GM23338 (cell line): ENCODE measurements at regions not wholly inside any gene's neighbourhood (a gene's known extent, or its start where the extent isn't known, plus 50 kb on each side); places are given as distances from the start of the nearest gene placed in this dataset.

Source experiments
- ATAC-seq: fragments of 200-7000 bp; cut with Tn5 transposase; 3 replicates; pipeline ENCODE4 v1.9.1; 2020
- DNase-seq: peaks from one replicate; pipeline ENCODE4 v3.0.0-alpha.2; 2015; ENCODE audit warnings: low spot score
- H2AFZ ChIP-seq: fragments of 200-600 bp; sonication (generic); 2 replicates; pipeline ENCODE4 v1.8.0; 2016; ENCODE audit warnings: antibody characterized with exemption, mild to moderate bottlenecking, moderate library complexity
- H3F3A ChIP-seq: fragments of 200-600 bp; sonication (generic); replicated peaks from 2 replicates; pipeline ENCODE4 v1.8.0; 2017; ENCODE audit warnings: antibody characterized with exemption, mixed run types, low read depth
- H3K27ac ChIP-seq: fragments of 200-600 bp; sonication (generic); 2 replicates; pipeline ENCODE4 v1.6.1; 2016; ENCODE audit warnings: low read depth
- H3K27me3 ChIP-seq: fragments of 200-600 bp; sonication (generic); 2 replicates; pipeline ENCODE4 v1.8.0; 2016; ENCODE audit warnings: mild to moderate bottlenecking, mixed run types, moderate library complexity; ENCODE audit not compliant: insufficient read depth
- H3K36me3 ChIP-seq: fragments of 200-600 bp; sonication (generic); 2 replicates; pipeline ENCODE4 v1.8.0; 2016; ENCODE audit warnings: mild to moderate bottlenecking; ENCODE audit not compliant: insufficient read depth
- H3K4me1 ChIP-seq: fragments of 200-600 bp; sonication (generic); 2 replicates; pipeline ENCODE4 v1.8.0; 2016; ENCODE audit warnings: mild to moderate bottlenecking, moderate library complexity; ENCODE audit not compliant: insufficient read depth
- H3K4me2 ChIP-seq: fragments of 200-600 bp; sonication (generic); 2 replicates; pipeline ENCODE4 v1.7.1; 2017; ENCODE audit warnings: mixed run types
- H3K4me3 ChIP-seq: fragments of 200-600 bp; sonication (generic); 2 replicates; pipeline ENCODE4 v1.6.1; 2016; ENCODE audit warnings: mixed run types
- H3K79me2 ChIP-seq: fragments of 200-600 bp; sonication (generic); replicated peaks from 2 replicates; pipeline ENCODE4 v1.8.0; 2017; ENCODE audit warnings: mild to moderate bottlenecking; ENCODE audit not compliant: insufficient read depth
- H3K9me2 ChIP-seq: fragments of 200-600 bp; sonication (generic); 2 replicates; pipeline ENCODE4 v1.8.0; 2017; ENCODE audit not compliant: insufficient read depth
- H4K20me1 ChIP-seq: fragments of 200-600 bp; sonication (generic); replicated peaks from 2 replicates; pipeline ENCODE4 v1.8.0; 2017; ENCODE audit warnings: mild to moderate bottlenecking; ENCODE audit not compliant: insufficient read depth
- H3K27ac Mint-ChIP-seq: 2 replicates; pipeline ENCODE4 v1.8.0; 2020; ENCODE audit warnings: inconsistent platforms, mild to moderate bottlenecking, moderate library complexity, mixed read lengths
- H3K27me3 Mint-ChIP-seq: 3 replicates; pipeline ENCODE4 v1.8.0; 2022; ENCODE audit warnings: low read depth, mild to moderate bottlenecking, moderate library complexity, mixed read lengths, inconsistent platforms; ENCODE audit not compliant: insufficient read depth, poor library complexity
- H3K36me3 Mint-ChIP-seq: 3 replicates; pipeline ENCODE4 v1.8.0; 2021; ENCODE audit warnings: low read depth, mild to moderate bottlenecking, inconsistent platforms, moderate library complexity, mixed read lengths
- H3K4me1 Mint-ChIP-seq: 3 replicates; pipeline ENCODE4 v1.8.0; 2020; ENCODE audit warnings: mild to moderate bottlenecking, inconsistent platforms, mixed read lengths
- H3K4me3 Mint-ChIP-seq: 3 replicates; pipeline ENCODE4 v1.8.0; 2021; ENCODE audit warnings: moderate library complexity, mild to moderate bottlenecking, inconsistent platforms, mixed read lengths
- H3K9me3 Mint-ChIP-seq: 3 replicates; pipeline ENCODE4 v1.8.0; 2020; ENCODE audit warnings: moderate library complexity, mild to moderate bottlenecking, inconsistent platforms, mixed read lengths
- CREB1 ChIP-seq: fragments of 250-450 bp; sonication (Bioruptor Pico); IDR thresholded peaks from 2 replicates; pipeline ENCODE4 v1.5.0; 2020; ENCODE audit warnings: low read depth, mild to moderate bottlenecking, moderate library complexity
- CTCF ChIP-seq, 2 experiments: fragments of 200-600 bp in 1 of 2; sonication (generic) in 1 of 2; conservative IDR thresholded peaks; 2 replicates each; pipeline versions ENCODE4 v1.5.1 to v1.6.1; 2016 to 2017; ENCODE audit warnings: antibody characterized with exemption in 2 of 2, low read depth in 2 of 2, mild to moderate bottlenecking in 2 of 2, moderate library complexity in 1 of 2
- EZH2 ChIP-seq: fragments of 200-600 bp; sonication (generic); IDR thresholded peaks from one replicate; pipeline ENCODE4 v1.8.0; 2017; ENCODE audit warnings: antibody characterized with exemption, mild to moderate bottlenecking, low read depth; ENCODE audit not compliant: unreplicated experiment
- EZH2phosphoT487 ChIP-seq: fragments of 200-600 bp; sonication (generic); IDR thresholded peaks from one replicate; pipeline ENCODE4 v1.8.1; 2018; ENCODE audit warnings: antibody characterized with exemption; ENCODE audit not compliant: unreplicated experiment
- JUNB ChIP-seq: IDR thresholded peaks from one replicate; pipeline ENCODE4 v1.6.1; 2016; ENCODE audit warnings: antibody characterized with exemption; ENCODE audit not compliant: unreplicated experiment
- NANOG ChIP-seq: IDR thresholded peaks from 2 replicates; pipeline ENCODE4 v1.6.1; 2016; ENCODE audit warnings: antibody characterized with exemption, borderline replicate concordance
- POLR2AphosphoS5 ChIP-seq: IDR thresholded peaks from 2 replicates; pipeline ENCODE4 v1.6.1; 2016; ENCODE audit warnings: antibody characterized with exemption, low read depth
- REST ChIP-seq: IDR thresholded peaks from one replicate; pipeline ENCODE4 v1.6.1; 2018; ENCODE audit warnings: antibody characterized with exemption; ENCODE audit not compliant: unreplicated experiment
- STAT1 ChIP-seq: IDR thresholded peaks from one replicate; pipeline ENCODE4 v1.6.1; 2016; ENCODE audit warnings: antibody characterized with exemption; ENCODE audit not compliant: unreplicated experiment
- ZNF114 ChIP-seq: fragments of 250-450 bp; sonication (Bioruptor Pico); IDR thresholded peaks from 2 replicates; pipeline ENCODE4 v1.5.0; 2020; ENCODE audit warnings: mild to moderate bottlenecking, moderate library complexity
- ZNF331 ChIP-seq: fragments of 250-450 bp; sonication (Bioruptor Pico); IDR thresholded peaks from 2 replicates; pipeline ENCODE4 v1.5.0; 2020; ENCODE audit warnings: low read depth, mild to moderate bottlenecking, moderate library complexity
- TF ChIP-seq, protein P1 (sequence below): fragments of 250-450 bp; sonication (Bioruptor Pico); IDR thresholded peaks from 2 replicates; pipeline ENCODE4 v1.5.0; 2020; ENCODE audit warnings: mild to moderate bottlenecking, moderate library complexity
- TF ChIP-seq, protein P2 (sequence below): IDR thresholded peaks from 2 replicates; pipeline ENCODE4 v1.6.1; 2016; ENCODE audit warnings: antibody characterized with exemption

GRCh38 chr9:78130853-78131252 is 99.2 kb upstream of the GNAQ start:
- H3K27ac ChIP-seq: no peak overlapping the region
- no peak overlapping the region for H2AFZ ChIP-seq
- H3K79me2 ChIP-seq: no peaks in the 10 kb centered on the region
- no peaks in the 10 kb centered on the region for H3K4me1 ChIP-seq
- H3K36me3 ChIP-seq: no peaks in the 10 kb centered on the region
- TF ChIP-seq REST (no peak), CTCF (conservative IDR thresholded peaks at IDR 0.05; ENCODE audit: low read depth in 2 of 2) (no peak), STAT1 (no peak), ZNF331 (CRISPR knock-in tag) (no peak), EZH2 (no peak), NANOG (no peak), ZNF114 (CRISPR knock-in tag) (no peak), CREB1 (CRISPR knock-in tag) (no peak), EZH2phosphoT487 (no peak), JUNB (no peak), POLR2AphosphoS5 (no peak)
- TF ChIP-seq, protein P1, sequence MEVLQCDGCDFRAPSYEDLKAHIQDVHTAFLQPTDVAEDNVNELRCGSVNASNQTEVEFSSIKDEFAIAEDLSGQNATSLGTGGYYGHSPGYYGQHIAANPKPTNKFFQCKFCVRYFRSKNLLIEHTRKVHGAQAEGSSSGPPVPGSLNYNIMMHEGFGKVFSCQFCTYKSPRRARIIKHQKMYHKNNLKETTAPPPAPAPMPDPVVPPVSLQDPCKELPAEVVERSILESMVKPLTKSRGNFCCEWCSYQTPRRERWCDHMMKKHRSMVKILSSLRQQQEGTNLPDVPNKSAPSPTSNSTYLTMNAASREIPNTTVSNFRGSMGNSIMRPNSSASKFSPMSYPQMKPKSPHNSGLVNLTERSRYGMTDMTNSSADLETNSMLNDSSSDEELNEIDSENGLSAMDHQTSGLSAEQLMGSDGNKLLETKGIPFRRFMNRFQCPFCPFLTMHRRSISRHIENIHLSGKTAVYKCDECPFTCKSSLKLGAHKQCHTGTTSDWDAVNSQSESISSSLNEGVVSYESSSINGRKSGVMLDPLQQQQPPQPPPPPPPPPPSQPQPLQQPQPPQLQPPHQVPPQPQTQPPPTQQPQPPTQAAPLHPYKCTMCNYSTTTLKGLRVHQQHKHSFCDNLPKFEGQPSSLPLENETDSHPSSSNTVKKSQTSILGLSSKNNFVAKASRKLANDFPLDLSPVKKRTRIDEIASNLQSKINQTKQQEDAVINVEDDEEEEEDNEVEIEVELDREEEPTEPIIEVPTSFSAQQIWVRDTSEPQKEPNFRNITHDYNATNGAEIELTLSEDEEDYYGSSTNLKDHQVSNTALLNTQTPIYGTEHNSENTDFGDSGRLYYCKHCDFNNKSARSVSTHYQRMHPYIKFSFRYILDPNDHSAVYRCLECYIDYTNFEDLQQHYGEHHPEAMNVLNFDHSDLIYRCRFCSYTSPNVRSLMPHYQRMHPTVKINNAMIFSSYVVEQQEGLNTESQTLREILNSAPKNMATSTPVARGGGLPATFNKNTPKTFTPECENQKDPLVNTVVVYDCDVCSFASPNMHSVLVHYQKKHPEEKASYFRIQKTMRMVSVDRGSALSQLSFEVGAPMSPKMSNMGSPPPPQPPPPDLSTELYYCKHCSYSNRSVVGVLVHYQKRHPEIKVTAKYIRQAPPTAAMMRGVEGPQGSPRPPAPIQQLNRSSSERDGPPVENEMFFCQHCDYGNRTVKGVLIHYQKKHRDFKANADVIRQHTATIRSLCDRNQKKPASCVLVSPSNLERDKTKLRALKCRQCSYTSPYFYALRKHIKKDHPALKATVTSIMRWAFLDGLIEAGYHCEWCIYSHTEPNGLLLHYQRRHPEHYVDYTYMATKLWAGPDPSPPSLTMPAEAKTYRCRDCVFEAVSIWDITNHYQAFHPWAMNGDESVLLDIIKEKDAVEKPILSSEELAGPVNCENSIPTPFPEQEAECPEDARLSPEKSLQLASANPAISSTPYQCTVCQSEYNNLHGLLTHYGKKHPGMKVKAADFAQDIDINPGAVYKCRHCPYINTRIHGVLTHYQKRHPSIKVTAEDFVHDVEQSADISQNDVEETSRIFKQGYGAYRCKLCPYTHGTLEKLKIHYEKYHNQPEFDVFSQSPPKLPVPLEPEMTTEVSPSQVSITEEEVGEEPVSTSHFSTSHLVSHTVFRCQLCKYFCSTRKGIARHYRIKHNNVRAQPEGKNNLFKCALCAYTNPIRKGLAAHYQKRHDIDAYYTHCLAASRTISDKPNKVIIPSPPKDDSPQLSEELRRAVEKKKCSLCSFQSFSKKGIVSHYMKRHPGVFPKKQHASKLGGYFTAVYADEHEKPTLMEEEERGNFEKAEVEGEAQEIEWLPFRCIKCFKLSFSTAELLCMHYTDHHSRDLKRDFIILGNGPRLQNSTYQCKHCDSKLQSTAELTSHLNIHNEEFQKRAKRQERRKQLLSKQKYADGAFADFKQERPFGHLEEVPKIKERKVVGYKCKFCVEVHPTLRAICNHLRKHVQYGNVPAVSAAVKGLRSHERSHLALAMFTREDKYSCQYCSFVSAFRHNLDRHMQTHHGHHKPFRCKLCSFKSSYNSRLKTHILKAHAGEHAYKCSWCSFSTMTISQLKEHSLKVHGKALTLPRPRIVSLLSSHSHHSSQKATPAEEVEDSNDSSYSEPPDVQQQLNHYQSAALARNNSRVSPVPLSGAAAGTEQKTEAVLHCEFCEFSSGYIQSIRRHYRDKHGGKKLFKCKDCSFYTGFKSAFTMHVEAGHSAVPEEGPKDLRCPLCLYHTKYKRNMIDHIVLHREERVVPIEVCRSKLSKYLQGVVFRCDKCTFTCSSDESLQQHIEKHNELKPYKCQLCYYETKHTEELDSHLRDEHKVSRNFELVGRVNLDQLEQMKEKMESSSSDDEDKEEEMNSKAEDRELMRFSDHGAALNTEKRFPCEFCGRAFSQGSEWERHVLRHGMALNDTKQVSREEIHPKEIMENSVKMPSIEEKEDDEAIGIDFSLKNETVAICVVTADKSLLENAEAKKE: no peak
- TF ChIP-seq, protein P2, sequence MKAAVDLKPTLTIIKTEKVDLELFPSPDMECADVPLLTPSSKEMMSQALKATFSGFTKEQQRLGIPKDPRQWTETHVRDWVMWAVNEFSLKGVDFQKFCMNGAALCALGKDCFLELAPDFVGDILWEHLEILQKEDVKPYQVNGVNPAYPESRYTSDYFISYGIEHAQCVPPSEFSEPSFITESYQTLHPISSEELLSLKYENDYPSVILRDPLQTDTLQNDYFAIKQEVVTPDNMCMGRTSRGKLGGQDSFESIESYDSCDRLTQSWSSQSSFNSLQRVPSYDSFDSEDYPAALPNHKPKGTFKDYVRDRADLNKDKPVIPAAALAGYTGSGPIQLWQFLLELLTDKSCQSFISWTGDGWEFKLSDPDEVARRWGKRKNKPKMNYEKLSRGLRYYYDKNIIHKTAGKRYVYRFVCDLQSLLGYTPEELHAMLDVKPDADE: no peak
- H3K36me3 Mint-ChIP-seq: no peaks in the 10 kb centered on the region
- H3K27me3 Mint-ChIP-seq: peaks cover 2% of the 10 kb centered on the region
- peaks cover 2% of the 10 kb centered on the region; the same call in 1 of the 3 replicates for H3K4me1 Mint-ChIP-seq
- no peaks in the 10 kb centered on the region for H3K27me3 ChIP-seq
- H4K20me1 ChIP-seq: no peaks in the 10 kb centered on the region
- no peaks in the 10 kb centered on the region for H3F3A ChIP-seq
- DNase-seq: no peak
- H3K27ac Mint-ChIP-seq: no peak overlapping the region
- no peak for ATAC-seq
- H3K4me2 ChIP-seq: no peak overlapping the region
- H3K9me2 ChIP-seq: no peaks in the 10 kb centered on the region
- no peak overlapping the region for H3K4me3 ChIP-seq
- H3K9me3 Mint-ChIP-seq: no peaks in the 10 kb centered on the region
- H3K4me3 Mint-ChIP-seq: no peak overlapping the region
